DOHH2 (cell line): ENCODE measurements at regions not wholly inside any gene's neighbourhood (a gene's known extent, or its start where the extent isn't known, plus 50 kb on each side); places are given as distances from the start of the nearest gene placed in this dataset.

ENCODE experiments used
- EZH2phosphoT487 ChIP-seq: fragments of 200-600 bp; sonication (generic); IDR thresholded peaks from 2 replicates; pipeline ENCODE4 v1.6.1; 2017; ENCODE audit warnings: borderline replicate concordance, mild to moderate bottlenecking, antibody characterized with exemption, low read length, moderate library complexity, mixed read lengths
- TF ChIP-seq, protein P1 (sequence below): fragments of 200-600 bp; sonication (generic); IDR thresholded peaks from one replicate; pipeline ENCODE4 v1.5.1; 2014; ENCODE audit warnings: antibody characterized with exemption, mild to moderate bottlenecking, low read depth, low read length; ENCODE audit not compliant: poor library complexity, severe bottlenecking

DNA sequence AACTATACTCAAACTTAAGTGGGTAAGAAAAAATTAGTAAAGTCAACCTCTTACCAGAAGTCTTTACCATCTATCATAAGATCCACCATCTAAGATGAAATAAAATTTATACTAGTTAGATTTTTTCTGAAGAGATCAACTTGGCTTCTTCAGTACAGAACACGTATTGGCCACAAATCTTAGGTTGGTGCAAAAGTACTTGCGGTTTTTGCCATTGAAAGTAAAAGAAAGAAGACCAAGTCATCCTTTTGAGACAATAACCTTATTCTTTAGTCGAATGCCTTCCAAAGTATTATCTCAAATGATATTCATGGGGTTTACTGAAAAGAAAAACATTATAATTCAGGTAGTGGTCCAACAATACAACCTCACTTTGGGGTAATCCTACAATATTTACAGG lies 292.6 kb upstream of the PTCHD4 start:
- TF ChIP-seq, protein P1, sequence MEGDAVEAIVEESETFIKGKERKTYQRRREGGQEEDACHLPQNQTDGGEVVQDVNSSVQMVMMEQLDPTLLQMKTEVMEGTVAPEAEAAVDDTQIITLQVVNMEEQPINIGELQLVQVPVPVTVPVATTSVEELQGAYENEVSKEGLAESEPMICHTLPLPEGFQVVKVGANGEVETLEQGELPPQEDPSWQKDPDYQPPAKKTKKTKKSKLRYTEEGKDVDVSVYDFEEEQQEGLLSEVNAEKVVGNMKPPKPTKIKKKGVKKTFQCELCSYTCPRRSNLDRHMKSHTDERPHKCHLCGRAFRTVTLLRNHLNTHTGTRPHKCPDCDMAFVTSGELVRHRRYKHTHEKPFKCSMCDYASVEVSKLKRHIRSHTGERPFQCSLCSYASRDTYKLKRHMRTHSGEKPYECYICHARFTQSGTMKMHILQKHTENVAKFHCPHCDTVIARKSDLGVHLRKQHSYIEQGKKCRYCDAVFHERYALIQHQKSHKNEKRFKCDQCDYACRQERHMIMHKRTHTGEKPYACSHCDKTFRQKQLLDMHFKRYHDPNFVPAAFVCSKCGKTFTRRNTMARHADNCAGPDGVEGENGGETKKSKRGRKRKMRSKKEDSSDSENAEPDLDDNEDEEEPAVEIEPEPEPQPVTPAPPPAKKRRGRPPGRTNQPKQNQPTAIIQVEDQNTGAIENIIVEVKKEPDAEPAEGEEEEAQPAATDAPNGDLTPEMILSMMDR, result no peak
- TF ChIP-seq EZH2phosphoT487, result no peak
